ENCODE measurements at regions not wholly inside any gene's neighbourhood (a gene's known extent, or its start where the extent isn't known, plus 50 kb on each side); places are given as distances from the start of the nearest gene placed in this dataset.

- no peak for TF ChIP-seq CTCF (IDR thresholded peaks at IDR 0.05; ENCODE audit: insufficient read depth, low read length)
- no peak for TF ChIP-seq POLR2AphosphoS5 (IDR thresholded peaks at IDR 0.05; ENCODE audit: low read depth)
- TF ChIP-seq SPI1 (IDR thresholded peaks at IDR 0.05; ENCODE audit: borderline replicate concordance, low read depth), result no peak
Measured at GRCh38 chr2:190805126-190805525, 75.5 kb upstream of the GLS start.

All from HL-60 (cell line).